AG20443 (cell line): ENCODE measurements at regions not wholly inside any gene's neighbourhood (a gene's known extent, or its start where the extent isn't known, plus 50 kb on each side); places are given as distances from the start of the nearest gene placed in this dataset.

Experiments used
- DNase-seq: peaks from one replicate; pipeline ENCODE4 v3.0.0; 2012; ENCODE audit warnings: low spot score, mixed read lengths

DNA sequence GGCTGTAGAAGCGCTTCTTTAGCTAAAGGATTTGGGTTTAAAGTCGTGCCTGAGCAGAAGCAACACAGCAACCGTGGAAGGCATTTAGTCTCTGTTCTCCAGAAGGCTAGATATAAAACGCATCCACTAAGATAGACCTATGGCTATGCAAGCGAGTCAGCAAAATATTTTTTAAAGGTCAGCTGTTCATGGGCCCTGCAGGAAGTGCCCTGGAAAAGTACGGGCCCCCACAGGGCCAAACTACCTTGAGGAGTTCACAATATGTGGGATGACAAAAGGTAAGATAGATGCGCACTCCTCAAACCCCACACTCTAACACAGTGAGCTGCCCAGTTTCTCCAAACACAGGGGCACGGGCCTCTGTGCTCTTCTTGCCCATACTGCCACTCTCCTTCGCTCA lies 261.6 kb downstream of the VPS13C start:
- DNase-seq, result no peak

DNA sequence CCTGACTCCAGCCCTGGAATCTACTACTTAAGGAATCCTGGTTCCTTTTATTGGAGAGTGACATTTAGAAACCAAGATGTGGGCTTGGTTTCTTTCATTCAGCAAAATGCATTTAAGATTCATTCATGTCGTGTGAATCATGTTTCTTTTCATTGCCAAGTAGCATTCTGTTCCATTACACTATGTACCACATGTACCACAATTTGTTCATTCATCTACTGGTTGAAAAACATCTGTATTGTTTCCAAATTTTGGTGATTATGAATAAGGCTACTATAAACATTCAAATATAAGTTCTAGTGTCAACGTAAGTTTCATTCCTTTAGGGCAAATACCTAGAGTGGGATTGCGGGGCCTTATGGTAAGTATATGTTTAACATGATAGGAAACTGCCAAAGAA lies 264.2 kb downstream of the VPS13C start:
- no peak for DNase-seq

GRCh38 chr15:61794881-61795280 lies 265.4 kb downstream of the VPS13C start:
- DNase-seq, result no peak

DNA sequence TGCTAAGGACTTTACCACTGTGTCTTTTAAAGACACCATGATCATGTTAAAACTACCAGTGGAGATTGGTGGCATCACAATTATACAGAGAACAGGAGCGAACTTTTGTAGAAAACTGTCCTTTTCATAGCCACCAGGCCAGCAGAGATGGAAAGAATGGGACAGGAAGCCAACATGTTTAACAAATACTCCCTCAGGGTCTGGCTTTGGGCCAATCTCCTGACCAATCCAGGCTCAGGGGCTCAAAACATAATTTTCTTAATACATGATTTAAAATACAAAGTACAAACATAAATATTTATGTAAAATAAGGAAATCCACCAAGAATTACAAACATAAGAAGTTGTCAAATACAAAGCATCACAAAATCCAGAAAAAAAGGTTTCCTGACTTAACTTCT lies 266.0 kb downstream of the VPS13C start:
- no peak for DNase-seq

DNA sequence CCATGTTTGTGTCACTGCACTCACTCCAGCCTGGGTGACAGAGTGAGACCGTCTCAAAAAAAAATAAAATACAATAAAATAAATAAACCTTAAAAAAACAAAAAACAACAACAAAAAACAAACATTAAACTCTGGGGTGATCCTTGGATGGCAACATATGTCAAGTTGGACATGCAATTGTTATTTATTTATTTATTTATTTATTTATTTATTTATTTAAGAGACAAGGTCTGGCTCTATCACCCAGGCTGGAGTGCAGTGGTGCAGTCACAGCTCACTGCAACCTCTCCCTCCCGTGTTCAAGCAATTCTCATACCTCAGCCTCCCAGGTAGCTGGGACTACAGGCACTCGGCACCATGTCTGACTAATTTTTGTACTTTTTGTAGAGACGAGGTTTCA lies 275.5 kb downstream of the VPS13C start:
- no peak for DNase-seq

DNA sequence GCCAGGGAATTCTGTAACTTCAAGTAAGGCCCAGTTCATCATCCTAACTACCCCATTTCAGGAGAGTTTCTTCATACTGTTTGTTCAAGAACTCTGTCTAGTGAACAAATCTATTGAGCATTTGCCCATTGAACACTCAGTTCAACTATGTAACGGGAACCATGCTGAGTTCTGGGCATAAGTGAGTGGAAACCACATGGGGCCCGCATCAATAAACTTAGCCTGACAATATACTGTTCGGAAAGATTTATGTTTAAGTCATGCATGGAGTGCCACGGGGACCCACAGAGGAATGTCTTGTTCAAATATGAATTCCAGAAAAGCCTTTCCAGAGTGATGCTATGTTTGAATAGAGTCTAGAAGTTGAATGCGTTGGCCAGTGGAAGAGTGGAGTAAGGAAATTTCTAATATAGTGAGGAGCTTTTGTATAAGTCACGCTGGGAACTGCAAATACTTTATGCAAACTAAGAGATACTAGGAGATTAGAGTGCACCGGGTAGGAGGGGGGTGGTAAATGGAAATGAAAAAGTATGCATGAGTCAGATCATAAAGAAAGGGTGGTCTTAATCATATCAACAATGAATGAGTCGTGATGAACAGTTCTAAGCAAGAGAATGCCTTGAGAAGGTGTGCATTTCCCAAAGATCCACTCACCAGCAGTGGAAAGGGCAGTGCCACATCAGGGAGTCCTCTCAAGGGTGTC lies 279.8 kb downstream of the VPS13C start:
- DNase-seq, result no peak

GRCh38 chr15:61777689-61778088 lies 282.6 kb downstream of the VPS13C start:
- DNase-seq, result no peak

DNA sequence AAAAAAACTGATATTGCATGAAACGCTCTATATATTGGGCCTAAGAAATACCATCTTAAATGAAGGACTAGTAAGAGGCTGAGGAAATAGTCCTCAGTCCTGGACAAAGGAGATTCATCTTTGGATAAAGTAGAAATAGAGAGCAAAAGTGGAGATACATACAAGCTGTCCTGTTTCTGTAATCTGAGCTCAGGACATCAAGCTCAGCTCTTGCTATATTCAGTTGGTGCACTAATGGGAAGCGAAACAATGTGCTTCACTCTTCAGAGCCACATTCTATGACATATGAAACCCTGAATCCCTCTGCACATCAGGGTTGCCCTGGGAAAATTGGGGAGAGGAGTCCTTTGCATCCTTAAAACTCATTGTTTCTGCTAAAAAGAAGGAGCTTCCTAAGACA lies 290.7 kb downstream of the VPS13C start:
- DNase-seq, result no peak

GRCh38 chr15:61768131-61768530 lies 292.1 kb downstream of the VPS13C start:
- DNase-seq, result no peak

DNA sequence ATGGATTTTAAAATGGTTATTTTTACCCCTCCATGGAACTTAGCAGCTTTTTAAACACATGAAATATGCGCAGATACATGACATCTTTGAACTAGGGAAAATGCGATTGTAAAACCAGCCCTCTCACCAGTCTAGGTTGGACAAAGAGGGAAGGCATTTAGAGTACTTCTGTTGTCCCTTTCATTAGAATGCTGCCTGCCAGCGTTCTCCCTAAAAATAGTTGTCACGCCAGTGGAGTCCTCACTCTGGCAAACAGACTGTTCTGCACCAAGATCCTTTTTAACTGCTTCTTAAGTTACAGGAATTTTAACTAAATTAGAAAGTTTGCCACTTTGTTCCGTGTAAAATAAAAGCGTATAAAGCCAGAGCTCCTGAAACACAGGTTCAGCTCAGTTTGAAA lies 295.3 kb downstream of the VPS13C start:
- DNase-seq, result no peak

- DNase-seq, result no peak
Measured at GRCh38 chr15:61764141-61764540, 296.1 kb downstream of the VPS13C start.

DNA sequence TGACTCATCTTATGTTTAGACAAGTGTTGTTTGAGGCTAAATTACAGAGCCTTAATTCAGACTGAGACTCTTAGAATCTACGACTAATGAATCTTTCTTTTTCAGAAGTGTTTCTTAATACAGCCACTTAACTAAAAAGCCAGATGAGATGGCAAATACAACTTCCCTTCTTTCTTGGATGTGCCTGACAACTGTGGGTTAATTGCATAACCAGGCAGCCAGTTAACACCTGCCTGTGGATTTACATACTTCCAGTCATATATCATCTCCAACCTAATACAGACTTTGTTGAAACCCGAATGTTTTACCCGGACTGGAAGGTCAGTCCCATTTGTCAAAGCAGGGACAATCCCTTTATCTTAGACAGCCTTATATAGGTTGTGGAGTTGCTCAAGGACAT lies 297.6 kb downstream of the VPS13C start:
- DNase-seq, result no peak

- no peak for DNase-seq
Measured at GRCh38 chr15:61759639-61760038, 300.6 kb downstream of the VPS13C start.

DNA sequence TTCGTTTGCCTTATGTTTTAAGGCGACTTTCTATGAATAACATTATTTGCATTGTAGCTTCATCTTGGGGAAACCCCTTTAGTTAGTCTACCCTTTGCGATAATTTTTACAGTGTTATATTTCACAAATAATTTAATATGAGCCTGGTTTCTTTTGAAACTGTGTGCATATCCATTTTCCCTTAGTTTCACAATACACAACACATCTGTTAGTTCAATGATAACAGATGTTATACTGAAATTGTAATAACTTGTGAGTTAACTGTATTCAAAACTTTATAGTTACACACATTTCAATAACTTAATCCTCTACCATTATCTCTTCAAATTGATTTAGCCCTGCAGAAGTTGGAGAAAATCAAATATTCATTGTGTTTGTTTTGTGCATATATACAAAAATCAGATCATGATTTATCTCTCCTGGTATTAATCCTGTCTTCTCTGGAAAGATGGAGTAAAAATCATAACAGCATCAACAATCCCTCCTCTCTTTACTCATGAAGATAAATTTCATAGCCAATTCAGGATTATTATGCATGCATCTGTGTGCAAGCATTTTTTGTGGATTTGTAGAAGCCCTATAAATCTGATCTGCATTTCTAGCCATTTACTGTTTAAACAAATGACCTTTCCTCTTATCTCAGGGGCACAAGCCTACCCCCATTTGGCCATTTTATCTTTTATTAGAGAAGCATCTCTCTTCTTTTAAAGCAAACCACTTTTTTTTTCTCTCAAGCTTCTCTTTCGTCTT lies 304.0 kb downstream of the VPS13C start:
- DNase-seq, result no peak

DNA sequence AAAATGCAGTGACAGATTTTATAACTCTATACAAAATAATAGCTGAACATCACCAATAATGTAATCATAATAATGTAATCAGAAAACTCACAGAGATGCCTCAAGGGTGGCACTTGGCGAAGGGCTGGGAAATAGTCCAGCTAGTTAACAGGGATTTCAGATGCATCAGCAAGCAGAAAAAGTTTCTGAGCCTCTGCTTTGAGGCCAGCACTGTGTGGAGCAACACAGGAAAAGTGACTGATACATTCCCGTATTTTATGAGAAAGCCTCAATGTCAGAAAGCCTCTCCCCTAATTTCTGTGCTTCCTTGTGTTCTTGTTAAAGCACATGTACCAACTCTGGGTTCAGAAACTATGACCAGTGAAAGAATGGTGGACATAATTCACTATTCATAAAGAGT lies 304.8 kb downstream of the VPS13C start:
- DNase-seq, result no peak

DNA sequence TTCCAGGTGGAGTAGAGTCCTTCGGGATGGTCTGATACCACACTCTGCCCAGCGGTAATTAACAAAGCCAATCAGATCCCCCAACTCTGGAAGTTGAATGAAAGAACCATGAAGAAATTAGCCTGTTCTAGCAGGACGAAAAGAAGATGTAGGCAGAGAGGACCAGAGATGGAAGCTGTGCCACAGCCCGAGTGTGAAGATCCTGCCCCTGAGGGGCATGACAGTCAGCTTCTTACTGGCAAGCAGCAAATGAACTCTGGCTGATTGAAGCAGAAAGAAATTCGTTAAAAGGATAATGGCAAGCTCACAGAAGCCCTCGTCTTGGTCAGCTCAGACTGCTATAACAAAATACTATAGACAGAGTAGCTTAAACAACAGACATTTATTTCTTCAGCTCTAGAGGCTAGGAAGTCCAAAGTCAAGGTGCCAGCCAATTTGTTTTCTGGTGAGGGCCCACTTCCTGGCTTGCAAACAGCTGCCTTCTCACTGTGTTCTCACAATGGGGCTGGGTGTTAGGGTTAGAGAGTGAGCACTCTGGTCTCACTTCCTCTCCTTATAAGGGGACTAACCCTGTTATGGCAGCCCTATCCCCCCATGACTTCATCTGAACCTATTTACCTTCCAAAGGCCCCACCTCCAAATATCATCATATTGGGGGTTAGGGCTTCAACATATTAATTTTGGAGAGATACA lies 307.1 kb downstream of the VPS13C start:
- DNase-seq, result no peak

GRCh38 chr15:61752001-61752400 lies 308.2 kb downstream of the VPS13C start:
- no peak for DNase-seq

- DNase-seq, result no peak
Measured at GRCh38 chr15:61750271-61751084, 309.8 kb downstream of the VPS13C start.

DNA sequence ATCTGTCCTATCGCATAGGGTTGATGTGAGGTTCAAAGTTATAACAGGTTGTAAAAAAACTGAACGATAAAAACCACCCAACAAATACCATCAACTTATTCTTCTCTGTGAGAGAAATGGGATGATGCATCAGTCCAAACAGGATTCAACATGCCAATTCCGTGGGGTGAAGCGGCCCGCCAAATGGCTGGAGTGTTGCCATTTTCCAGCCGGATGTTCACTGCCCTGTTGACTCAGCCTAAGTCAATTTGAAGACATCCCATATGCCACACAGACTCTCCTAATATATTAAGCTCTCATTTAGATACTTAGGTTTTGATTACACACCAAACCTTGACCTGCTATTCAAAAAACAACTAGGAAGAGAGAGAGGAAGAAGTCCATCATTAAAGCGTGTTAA lies 311.1 kb downstream of the VPS13C start:
- no peak for DNase-seq

DNA sequence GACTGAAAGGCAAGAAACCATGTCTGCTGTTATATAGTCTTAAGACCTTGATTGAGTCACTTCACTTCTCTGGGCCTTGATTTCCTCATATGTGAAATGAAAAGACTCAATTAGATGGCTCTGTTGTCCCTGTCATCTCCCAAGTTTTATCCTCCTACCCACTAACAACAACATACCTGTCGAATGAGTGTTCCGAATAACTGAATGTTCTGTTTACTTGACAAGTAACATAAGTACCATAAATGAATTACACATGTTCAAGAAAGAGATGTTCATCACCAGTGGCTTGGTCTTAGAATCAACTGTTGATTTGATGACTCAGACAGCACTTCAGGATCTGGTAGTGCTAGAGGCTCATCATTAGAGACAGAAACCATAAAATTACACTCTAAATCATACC lies 311.7 kb downstream of the VPS13C start:
- no peak for DNase-seq

DNA sequence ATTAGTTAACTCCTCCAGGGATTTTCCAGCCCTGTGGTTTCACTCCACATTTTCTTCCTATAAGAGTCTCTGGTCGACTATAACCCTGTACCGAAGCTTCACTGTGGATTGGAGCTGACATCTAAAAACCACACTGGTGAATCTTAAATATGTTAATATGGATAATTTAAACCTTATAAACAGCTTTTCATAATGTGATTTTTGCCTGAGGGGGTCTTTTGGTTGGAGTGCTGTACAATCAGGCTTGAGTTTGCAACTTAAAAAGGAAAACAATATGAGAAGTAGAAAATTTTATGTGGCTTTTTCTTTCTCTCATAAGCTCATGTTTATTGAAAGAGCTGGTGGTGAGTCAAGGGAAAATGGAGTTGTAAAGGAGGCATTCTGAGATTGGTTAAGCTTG lies 313.7 kb downstream of the VPS13C start:
- DNase-seq, result no peak

- DNase-seq, result no peak
Measured at GRCh38 chr15:61743345-61743909, 316.8 kb downstream of the VPS13C start.
